ENCODE measurements at regions not wholly inside any gene's neighbourhood (a gene's known extent, or its start where the extent isn't known, plus 50 kb on each side); places are given as distances from the start of the nearest gene placed in this dataset.

DNA sequence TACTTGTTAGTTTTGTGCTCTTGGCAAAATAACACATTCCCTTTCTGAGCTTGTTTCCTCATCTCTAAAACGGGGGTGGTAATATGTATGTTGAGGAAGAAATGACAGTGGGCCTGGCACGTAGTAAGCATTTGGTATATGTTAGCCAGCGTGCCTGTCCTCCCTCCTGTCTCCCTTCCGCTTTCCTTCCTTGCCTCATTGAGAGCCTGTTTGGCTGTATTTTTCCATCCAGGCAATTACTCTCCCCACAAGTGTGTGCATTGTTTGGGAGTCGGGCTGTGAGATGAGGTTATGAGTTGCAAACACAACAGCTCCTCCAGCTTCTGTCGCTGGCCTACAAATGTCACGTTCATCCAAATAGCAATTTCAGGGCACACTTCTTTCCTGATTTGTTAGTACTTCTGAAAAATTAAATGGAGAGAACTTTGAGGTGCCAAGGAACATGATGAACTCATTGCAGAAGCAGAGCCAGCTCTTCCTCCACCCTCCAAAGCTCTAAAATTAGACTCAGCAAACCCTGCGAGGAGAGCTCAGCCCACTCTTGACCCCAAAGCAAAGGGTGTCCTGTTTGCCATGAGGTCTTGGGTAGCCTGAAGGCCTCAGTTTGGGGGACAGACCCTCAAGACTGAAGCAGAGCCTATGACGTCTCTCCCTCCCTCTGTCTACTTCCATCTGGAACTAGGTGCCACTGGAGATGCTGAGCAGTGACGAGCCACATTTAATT, 50.7 kb upstream of the TOX2 start:
- intact Hi-C loops (cut with micrococcal nuclease) = no loop called here
- no peak for DNase-seq
- ATAC-seq = no peak

DNA sequence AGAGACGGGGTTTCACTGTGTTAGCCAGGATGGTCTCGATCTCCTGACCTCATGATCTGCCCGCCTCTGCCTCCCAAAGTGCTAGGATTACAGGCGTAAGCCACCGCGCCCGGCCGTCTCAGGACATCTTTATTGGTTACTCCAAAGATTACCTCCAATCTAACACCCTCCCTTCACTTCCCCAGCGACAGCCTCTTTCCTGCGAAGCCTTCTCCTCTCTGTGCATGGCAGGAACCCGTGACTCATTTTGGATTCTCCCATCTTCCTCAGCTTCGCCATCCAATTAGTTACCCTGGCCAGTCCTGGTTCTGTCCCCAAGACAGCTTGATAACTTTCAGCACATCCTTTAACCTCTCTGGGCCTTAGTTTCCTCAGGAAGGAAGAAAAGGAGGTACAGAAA, 51.3 kb upstream of the TOX2 start:
- intact Hi-C loops (cut with micrococcal nuclease) = no loop called here
- ATAC-seq (no peak), DNase-seq (no peak)

DNA sequence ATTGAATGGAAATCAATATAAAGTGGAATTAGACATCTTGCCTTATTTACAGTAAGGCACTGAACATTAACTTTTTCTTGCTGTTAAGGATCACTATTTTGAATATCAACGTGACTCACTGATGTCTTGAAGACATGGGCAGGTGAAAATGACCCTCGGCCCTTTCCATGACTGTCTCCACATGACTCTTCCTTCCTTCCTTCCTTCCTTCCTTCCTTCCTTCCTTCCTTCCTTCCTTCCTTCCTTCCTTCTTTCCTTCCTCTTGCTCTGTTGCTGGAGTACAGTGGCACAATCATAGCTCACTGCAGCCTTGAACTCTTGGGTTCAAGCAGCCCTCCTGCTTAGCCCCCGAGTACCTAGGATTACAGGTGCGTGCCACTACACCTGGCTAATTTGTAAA, 52.2 kb upstream of the TOX2 start:
- intact Hi-C loops (cut with micrococcal nuclease) = no loop called here

GRCh38 chr20:43859994-43860393, 54.7 kb upstream of the TOX2 start:
- intact Hi-C loops (cut with micrococcal nuclease) = no loop called here
- DNase-seq = no peak
- ATAC-seq = no peak

More for the DNA sequence above, 52.2 kb upstream of the TOX2 start:
- ATAC-seq (no peak), DNase-seq (no peak)

DNA sequence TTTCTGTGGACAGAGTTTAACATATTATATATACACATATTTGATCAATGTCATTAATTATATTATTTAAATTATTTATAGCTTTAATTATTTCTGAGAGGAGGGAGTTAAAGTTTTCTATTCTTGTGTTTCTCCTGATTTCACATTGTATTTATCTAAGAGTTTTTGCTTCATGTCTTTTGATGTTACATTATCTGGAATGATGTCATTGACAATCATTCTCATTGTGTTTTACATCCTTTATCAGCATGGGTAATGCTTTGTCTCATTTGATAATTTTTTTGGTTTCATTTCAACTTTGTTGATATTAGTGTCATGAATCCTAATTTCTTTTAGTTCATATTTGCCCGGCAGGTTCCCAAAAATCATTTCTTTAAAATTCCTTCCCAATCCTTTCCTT, 56.7 kb upstream of the TOX2 start:
- intact Hi-C loops (cut with micrococcal nuclease) = no loop called here
- no peak for ATAC-seq
- no peak for DNase-seq

DNA sequence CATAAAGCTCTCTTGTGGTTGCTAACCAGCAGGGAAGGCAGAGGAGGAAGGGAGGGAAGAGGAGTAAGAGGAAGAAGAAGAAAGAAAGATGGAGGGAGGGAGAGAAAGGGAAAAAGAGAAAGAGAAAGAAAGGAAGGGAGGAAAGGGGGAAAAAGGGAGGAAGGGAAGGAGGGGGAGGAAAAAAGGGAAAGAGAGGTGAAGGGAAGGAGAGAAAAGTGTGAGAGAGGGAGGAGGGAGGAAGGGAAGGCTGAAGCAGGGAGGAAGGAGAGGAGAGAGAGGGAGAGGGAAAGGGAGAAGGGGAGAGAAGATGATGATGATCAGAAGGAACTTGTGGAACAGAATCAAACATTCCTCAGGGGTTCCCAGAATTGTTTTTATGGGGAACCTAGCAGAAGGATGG, 57.5 kb upstream of the TOX2 start:
- intact Hi-C loops (cut with micrococcal nuclease) = no loop called here
- no peak for DNase-seq
- no peak for ATAC-seq

- ATAC-seq (no peak), DNase-seq (no peak)
- intact Hi-C loops (cut with micrococcal nuclease) = no loop called here
Measured at GRCh38 chr20:43855803-43856202, 58.8 kb upstream of the TOX2 start.

DNA sequence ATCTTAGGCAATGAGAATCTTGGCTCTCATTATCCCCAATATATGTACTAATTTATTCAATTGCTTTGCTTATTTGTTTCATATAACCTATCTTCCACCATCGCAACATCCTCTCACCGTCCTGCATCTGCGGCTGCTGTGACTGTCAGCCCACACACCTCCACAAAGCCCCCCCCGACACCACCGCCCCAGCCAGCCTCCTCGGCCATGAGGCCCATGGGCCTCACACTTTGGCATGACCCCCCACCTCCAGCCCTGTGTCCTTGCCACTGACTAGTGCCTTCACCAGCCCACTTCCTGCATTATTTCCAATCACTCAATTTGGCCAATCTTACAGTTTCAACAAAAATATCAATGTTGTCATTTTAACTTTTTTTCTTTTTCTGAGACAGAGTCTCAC, 60.7 kb upstream of the TOX2 start:
- intact Hi-C loops (cut with micrococcal nuclease) = no loop called here
- DNase-seq (no peak), ATAC-seq (no peak)

DNA sequence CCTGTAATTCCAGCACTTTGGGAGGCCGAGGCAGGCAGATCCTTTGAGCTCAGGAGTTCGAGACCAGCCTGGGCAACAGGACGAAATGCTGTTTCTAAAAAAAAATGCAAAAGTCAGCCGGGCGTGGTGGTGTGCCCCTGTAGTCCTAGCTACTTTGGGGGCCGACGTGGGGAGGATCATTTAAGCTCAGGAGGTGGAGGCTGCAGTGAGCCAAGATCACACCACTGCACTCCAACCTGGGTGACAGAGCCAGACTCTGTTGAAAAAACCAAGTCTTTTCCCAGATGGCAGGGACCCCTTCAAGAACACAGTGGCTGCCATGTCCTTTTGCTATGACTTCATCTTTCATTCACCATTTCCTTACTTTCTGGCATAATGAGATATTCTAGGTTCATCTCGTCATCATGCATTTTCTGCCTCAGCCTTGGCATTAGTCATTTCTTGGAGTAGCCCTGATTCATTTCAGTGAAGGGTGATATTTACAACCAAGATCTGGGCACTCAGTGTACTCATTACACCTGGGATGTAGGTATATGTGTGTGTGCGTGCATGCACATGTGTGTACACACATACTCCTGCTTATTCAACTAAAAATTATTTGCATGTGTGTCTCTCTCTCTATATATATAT, 61.4 kb upstream of the TOX2 start:
- ATAC-seq = no peak
- intact Hi-C loops (cut with micrococcal nuclease) = no loop called here

GRCh38 chr20:43849496-43850186, 65.0 kb upstream of the TOX2 start:
- DNase-seq (no peak), ATAC-seq (peak; percentile 32)
- intact Hi-C loops (cut with micrococcal nuclease) = no loop called here

More for the DNA sequence above, 61.4 kb upstream of the TOX2 start:
- no peak for DNase-seq

DNA sequence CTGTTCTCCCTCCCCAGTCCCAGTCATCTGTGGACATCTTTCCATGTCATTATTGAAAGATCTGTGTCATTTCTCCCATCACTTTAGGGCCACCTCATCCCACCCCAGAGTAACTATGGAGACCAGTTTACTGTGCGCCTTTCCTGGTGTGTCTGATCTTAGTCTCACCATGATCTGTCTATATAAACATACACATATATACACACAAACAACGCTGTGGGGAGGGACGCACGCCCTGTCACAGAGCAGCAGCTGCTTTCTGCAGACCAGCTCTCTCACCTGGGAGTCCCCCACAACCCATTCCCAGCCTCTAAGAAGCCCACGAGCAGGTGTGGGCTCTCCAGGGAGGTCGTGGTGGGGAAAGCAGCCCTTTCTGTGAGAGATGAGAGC, 68.1 kb upstream of the TOX2 start:
- DNase-seq (no peak), ATAC-seq (no peak)
- intact Hi-C loops (cut with micrococcal nuclease) = no loop called here

DNA sequence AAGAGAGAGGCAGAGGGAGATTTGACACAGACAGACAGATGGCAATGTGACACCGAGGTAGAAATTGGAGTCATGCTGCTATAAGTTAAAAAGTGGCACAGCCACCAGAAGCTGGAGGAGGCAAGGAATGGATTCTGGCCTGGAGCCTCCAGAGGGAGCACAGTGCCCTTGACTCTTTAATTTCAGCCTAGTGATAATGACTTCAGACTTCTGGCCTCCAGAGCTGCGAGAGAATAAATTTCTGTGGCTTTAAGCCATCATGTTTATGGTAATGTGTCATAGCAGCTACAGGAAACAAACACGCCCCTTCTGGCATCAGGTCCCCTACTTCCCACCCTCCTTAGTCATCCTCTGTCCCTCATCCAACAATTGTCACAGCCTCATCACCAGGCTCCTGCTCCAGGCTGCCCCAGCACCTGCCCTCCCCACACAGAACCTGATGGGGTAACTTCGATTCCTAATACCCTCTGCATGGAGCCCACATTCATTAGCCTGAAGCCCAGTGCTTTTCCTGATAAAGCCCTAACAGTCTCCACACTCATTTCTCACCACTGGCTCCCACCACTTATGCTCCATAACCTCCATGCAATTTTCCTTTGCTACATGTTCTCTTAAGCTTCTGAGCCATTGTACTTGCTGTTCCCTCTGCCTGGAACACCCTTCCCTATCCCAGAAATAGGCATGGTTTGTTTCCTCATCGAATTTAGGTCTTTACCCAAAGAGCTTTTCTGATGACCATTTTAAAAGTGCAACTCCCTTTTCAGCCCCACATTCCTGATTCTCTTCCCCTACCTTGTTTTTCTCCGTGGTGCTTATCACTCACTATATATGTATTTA, 69.7 kb upstream of the TOX2 start:
- DNase-seq (no peak), ATAC-seq (peak; percentile 86)
- intact Hi-C loops (cut with micrococcal nuclease) = no loop called here

- no peak for ATAC-seq
- intact Hi-C loops (cut with micrococcal nuclease) = no loop called here
- DNase-seq = no peak
Measured at GRCh38 chr20:43843965-43844660, 70.5 kb upstream of the TOX2 start.

DNA sequence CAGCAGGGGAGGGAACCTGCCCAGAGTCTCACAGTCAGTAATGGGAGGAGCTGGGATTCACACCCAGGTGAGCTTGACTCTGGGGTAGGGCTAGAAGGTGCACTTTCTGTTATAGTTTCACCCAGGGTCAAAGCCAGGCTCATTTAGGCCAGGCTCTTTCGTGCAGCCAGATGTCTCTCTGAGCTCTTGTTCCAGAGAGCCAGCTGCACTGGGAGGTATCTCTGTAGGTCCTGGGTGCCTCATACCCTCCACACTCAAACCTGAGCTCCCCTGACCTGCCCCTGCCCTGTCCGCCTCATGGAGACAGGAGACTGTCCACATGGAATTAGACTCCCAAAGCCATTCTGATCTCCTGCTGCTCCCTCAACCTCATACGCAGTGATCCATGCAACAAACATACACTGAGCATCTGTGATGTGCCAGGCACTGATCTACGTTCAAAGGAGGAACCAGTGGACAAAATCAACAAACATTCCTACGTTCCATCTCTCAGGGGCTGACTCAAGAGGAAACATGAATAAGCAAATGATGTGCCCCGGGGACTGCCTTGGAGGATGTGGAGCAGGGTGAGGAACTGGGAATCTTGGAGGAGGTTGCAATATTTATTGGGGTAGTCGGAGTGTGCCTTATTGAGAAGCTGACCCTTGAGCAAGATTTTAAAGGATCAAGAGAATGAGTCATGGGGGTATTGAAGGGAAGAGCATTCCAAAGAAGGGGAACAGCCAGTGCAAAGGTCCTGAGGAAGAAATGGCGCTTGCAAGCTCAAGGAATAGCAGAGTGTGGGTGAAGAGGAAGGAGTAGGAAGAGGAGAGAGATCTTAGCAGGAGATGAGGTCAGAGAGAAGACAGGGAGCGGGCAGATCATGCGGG, 71.3 kb upstream of the TOX2 start:
- intact Hi-C loops (cut with micrococcal nuclease) = no loop called here
- ATAC-seq (no peak), DNase-seq (no peak)

GRCh38 chr20:43842126-43843020, 72.3 kb upstream of the TOX2 start:
- no peak for DNase-seq
- ATAC-seq = no peak
- intact Hi-C loops (cut with micrococcal nuclease) = no loop called here

DNA sequence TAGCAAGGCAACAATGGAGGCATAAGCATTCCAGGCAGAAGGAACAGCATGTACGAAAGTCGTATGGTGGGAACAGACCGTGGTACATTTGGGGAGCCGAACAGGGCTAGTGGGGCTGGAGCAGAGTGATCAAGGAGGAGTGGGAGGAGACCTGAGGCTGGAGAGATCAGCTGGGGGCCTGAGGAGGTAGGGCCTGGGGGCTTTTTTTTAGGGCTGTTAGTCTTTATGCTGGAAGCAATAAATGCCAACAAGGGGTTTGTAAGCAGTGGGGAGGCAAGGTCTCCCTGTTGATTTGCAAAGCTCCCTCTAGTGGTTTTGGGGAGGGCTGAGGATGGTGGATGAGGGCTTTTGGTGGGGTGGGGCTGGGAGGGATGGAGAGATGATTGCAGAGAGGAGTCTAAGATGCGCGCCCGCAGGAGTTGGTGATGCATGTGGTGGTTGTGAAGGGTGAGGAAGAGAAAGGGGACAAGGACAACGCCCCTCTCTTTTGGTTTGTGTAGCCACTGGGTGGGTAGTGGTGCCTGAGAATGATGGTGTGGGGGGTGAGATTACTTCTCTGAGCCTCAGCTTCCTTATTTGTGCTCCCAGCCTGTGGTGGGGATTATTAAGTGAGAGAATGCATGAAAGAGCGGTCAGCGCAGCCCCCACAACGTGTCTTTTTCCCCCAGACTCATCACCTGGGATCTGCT, 74.1 kb upstream of the TOX2 start:
- ATAC-seq = no peak
- DNase-seq = no peak

DNA sequence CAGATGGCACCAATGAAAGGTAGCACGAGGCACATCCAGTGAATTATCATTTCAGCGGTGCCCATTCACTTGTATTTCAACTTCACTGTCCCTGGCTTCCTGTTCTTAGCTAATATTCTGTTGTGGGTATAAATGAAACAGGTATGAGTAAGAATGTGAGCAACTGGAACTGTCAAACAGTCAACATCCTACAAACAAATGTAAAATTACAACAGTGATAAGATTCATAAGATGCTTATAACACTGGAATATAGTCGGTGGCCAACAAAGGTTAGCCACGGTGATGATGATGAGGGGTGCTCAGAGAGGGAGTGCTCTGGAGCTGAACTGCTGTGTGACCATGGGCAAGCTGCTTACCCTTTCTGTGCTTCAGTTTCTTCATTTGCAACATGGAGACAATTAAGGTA, 74.9 kb upstream of the TOX2 start:
- intact Hi-C loops (cut with micrococcal nuclease) = no loop called here
- ATAC-seq = no peak
- no peak for DNase-seq

More for the DNA sequence above, 74.1 kb upstream of the TOX2 start:
- intact Hi-C loops (cut with micrococcal nuclease) = no loop called here
